T-helper 1 cell treated with Interleukin-12 subunit alpha and Interleukin-12 subunit beta and Interleukin-4 antibody, amounts not matched to agents 30 ng/mL and 1 ng/mL, for 36 hours (primary cell): ENCODE measurements at regions not wholly inside any gene's neighbourhood (a gene's known extent, or its start where the extent isn't known, plus 50 kb on each side); places are given as distances from the start of the nearest gene placed in this dataset.

ENCODE experiments used
- intact Hi-C: fragments of 100-400 bp; cut with micrococcal nuclease; formaldehyde crosslinking; loops from one replicate; pipeline ENCODE4 v1.15.1; 2024

- intact Hi-C loops = no loop called here
These were observed 139.8 kb downstream of the HNMT start for GRCh38 chr2:138104071-138104470.

GRCh38 chr2:138105358-138105757, 141.1 kb downstream of the HNMT start:
- intact Hi-C loops = no loop called here

GRCh38 chr2:138106606-138107005, 142.3 kb downstream of the HNMT start:
- intact Hi-C loops = no loop called here

- intact Hi-C loops = no loop called here
These were observed 143.0 kb downstream of the HNMT start for GRCh38 chr2:138107288-138107687.

GRCh38 chr2:138110453-138111083, 146.3 kb downstream of the HNMT start:
- intact Hi-C loops = no loop called here

- intact Hi-C loops = no loop called here
These were observed 148.3 kb downstream of the HNMT start for GRCh38 chr2:138112536-138112935.

GRCh38 chr2:138113871-138114525, 149.7 kb downstream of the HNMT start:
- intact Hi-C loops = no loop called here

- intact Hi-C loops = no loop called here
These were observed 151.4 kb downstream of the HNMT start for GRCh38 chr2:138115666-138116065.

GRCh38 chr2:138116456-138116855, 152.2 kb downstream of the HNMT start:
- intact Hi-C loops = no loop called here

GRCh38 chr2:138121666-138122661, 157.7 kb downstream of the HNMT start:
- intact Hi-C loops = no loop called here

- intact Hi-C loops = no loop called here
These were observed 158.6 kb downstream of the HNMT start for GRCh38 chr2:138122891-138123290.

- intact Hi-C loops = no loop called here
These were observed 159.5 kb downstream of the HNMT start for GRCh38 chr2:138123741-138124140.

GRCh38 chr2:138124521-138124920, 160.2 kb downstream of the HNMT start:
- intact Hi-C loops = no loop called here

GRCh38 chr2:138125306-138126288, 161.3 kb downstream of the HNMT start:
- intact Hi-C loops = no loop called here

GRCh38 chr2:138132108-138132507, 167.8 kb downstream of the HNMT start:
- intact Hi-C loops = no loop called here

GRCh38 chr2:138137949-138138348, 173.7 kb downstream of the HNMT start:
- intact Hi-C loops = no loop called here

- intact Hi-C loops = no loop called here
These were observed 183.5 kb downstream of the HNMT start for GRCh38 chr2:138147796-138148195.

- intact Hi-C loops = no loop called here
These were observed 191.0 kb downstream of the HNMT start for GRCh38 chr2:138155304-138155703.

GRCh38 chr2:138157372-138157771, 193.1 kb downstream of the HNMT start:
- intact Hi-C loops = no loop called here

- intact Hi-C loops = no loop called here
These were observed 206.2 kb downstream of the HNMT start for GRCh38 chr2:138170485-138170884.

- intact Hi-C loops = no loop called here
These were observed 207.0 kb downstream of the HNMT start for GRCh38 chr2:138171244-138171643.
